ENCODE measurements at regions not wholly inside any gene's neighbourhood (a gene's known extent, or its start where the extent isn't known, plus 50 kb on each side); places are given as distances from the start of the nearest gene placed in this dataset.
"Not testable (repeated sequence)": the region's sequence is repeated elsewhere in the genome, so short reads cannot be mapped to it uniquely, and the experiment has no call there.

DNA sequence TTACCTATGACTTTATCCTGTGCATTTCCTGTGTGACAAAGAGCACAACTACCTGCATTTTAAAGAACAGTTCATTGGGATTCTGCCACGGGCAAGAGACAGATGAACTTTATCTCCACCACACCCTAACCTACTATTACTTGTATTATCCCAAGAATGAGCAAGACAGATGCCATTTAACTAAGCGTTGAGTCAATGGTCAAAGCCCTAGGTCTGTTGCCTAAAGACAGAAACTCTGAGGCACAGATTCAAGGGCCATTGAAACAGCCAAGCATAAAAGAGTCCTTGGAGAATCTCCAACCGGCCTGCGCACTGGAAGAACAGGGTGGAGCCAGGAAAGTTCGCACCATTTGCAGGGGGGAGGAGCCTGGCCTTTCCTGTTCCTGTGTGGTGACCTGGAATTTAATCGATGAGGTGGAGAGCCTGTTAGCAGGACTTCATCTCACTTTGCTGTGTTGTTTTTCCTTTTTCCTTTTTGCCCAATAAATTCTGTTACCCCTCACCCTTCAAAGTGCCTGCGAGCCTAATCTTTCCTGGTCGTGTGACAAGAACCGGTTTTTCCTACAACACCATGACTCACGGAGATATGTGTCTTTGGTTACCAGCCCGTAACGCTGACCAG, 146.4 kb upstream of the DIAPH2 start:
- POLR2A ChIA-PET (ENCODE audit: low non-redundant PET): no interaction called here
- Histone ChIP-seq H3K4me1 (ENCODE audit: insufficient read depth, low read length, poor library complexity, severe bottlenecking) (no peaks in the 10 kb centered on the region), H3K27me3 (replicated peaks; ENCODE audit: insufficient read depth, low read depth, low read length, poor library complexity) (no peaks in the 10 kb centered on the region), H3K9me3 (ENCODE audit: low read depth, low read length, poor library complexity, severe bottlenecking) (no peaks in the 10 kb centered on the region), H3K4me3 (ENCODE audit: low read depth, low read length, poor library complexity, severe bottlenecking) (no peak overlapping the region), H3K36me3 (ENCODE audit: insufficient read depth, low read length, poor library complexity, severe bottlenecking) (no peaks in the 10 kb centered on the region), H3K27ac (ENCODE audit: low read depth, low read length, poor library complexity, severe bottlenecking) (no peak overlapping the region)
- BruUV-seq (replicated peaks): no TSS peak
- TF ChIP-seq, protein P1, sequence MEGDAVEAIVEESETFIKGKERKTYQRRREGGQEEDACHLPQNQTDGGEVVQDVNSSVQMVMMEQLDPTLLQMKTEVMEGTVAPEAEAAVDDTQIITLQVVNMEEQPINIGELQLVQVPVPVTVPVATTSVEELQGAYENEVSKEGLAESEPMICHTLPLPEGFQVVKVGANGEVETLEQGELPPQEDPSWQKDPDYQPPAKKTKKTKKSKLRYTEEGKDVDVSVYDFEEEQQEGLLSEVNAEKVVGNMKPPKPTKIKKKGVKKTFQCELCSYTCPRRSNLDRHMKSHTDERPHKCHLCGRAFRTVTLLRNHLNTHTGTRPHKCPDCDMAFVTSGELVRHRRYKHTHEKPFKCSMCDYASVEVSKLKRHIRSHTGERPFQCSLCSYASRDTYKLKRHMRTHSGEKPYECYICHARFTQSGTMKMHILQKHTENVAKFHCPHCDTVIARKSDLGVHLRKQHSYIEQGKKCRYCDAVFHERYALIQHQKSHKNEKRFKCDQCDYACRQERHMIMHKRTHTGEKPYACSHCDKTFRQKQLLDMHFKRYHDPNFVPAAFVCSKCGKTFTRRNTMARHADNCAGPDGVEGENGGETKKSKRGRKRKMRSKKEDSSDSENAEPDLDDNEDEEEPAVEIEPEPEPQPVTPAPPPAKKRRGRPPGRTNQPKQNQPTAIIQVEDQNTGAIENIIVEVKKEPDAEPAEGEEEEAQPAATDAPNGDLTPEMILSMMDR (conservative IDR thresholded peaks at IDR 0.05; ENCODE audit: low read depth, low read length): no peak
- no peak for TF ChIP-seq EZH2 (IDR thresholded peaks at IDR 0.05; ENCODE audit: borderline replicate concordance, low read depth, low read length, poor library complexity, severe bottlenecking)
- CTCF ChIA-PET: no interaction called here
- no peak for DNase-seq (ENCODE audit: low spot score)
- intact Hi-C loops (cut with micrococcal nuclease; ENCODE audit: unreplicated experiment): no loop called here

DNA sequence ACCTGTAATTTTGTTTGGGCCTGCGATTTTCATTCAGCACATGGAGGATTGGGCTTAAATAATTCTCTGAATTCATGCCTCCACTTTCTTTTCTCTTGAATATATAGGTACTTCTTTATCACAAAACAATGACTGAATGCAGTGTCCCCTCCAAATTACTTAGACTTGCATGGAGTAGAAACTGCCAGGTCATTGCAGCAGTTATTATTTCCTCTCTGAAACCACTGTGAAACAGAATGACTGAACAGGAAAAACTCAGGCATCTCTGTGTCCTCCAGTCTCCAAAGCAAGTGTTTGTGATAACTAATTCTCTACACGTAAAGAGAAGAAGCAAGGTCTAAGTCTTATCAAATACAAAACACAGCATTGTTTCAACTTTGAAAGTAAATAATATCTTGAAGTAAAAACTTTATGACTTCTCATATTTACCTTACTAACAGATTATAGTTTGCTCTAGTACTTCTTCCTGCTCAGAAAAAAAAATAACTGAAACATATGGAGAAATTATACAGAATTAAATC, 144.5 kb upstream of the DIAPH2 start:
- no peak overlapping the region for H3K4me3 ChIP-seq (ENCODE audit: low read depth, low read length, poor library complexity, severe bottlenecking)
- no peaks in the 10 kb centered on the region for H3K4me1 ChIP-seq (ENCODE audit: insufficient read depth, low read length, poor library complexity, severe bottlenecking)
- no TSS peak for BruUV-seq (replicated peaks)
- intact Hi-C loops (cut with micrococcal nuclease; ENCODE audit: unreplicated experiment): no loop called here
- H3K27me3 ChIP-seq (replicated peaks; ENCODE audit: insufficient read depth, low read depth, low read length, poor library complexity): no peaks in the 10 kb centered on the region
- H3K36me3 ChIP-seq (ENCODE audit: insufficient read depth, low read length, poor library complexity, severe bottlenecking): no peaks in the 10 kb centered on the region
- ChIA-PET POLR2A (ENCODE audit: low non-redundant PET) (no interaction called here), CTCF (no interaction called here)
- H3K27ac ChIP-seq (ENCODE audit: low read depth, low read length, poor library complexity, severe bottlenecking): no peak overlapping the region
- H3K9me3 ChIP-seq (ENCODE audit: low read depth, low read length, poor library complexity, severe bottlenecking): no peaks in the 10 kb centered on the region
- TF ChIP-seq, protein P1 (conservative IDR thresholded peaks at IDR 0.05; ENCODE audit: low read depth, low read length): no peak
- TF ChIP-seq EZH2 (IDR thresholded peaks at IDR 0.05; ENCODE audit: borderline replicate concordance, low read depth, low read length, poor library complexity, severe bottlenecking): no peak
- no peak for DNase-seq (ENCODE audit: low spot score)

DNA sequence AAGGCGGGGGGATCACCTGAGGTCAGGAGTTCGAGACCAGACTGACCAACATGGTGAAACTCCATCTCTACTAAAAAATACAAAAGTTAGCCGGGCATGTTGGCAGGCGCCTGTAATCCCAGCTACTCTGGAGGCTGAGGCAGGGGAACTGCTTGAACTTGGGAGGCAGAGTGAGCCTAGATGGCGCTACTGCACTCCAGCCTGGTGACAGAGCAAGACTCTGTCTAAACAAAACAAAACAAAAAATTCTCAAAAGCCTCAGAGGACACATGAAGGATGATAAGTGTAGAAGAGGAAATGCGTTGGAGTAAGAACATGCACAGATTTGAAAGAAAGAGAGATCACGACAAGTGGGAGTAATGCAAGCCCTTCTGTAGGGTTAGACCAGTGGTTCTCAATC, 138.4 kb upstream of the DIAPH2 start:
- POLR2A ChIA-PET (ENCODE audit: low non-redundant PET); intact Hi-C loops (cut with micrococcal nuclease; ENCODE audit: unreplicated experiment): not testable (repeated sequence)

More for the DNA sequence above, 138.4 kb upstream of the DIAPH2 start:
- TF ChIP-seq, protein P1 (conservative IDR thresholded peaks at IDR 0.05; ENCODE audit: low read depth, low read length): peak; percentile 45
- H3K4me1 ChIP-seq (ENCODE audit: insufficient read depth, low read length, poor library complexity, severe bottlenecking); H3K27ac ChIP-seq (ENCODE audit: low read depth, low read length, poor library complexity, severe bottlenecking); CTCF ChIA-PET; BruUV-seq (replicated peaks); H3K9me3 ChIP-seq (ENCODE audit: low read depth, low read length, poor library complexity, severe bottlenecking); H3K36me3 ChIP-seq (ENCODE audit: insufficient read depth, low read length, poor library complexity, severe bottlenecking); H3K27me3 ChIP-seq (replicated peaks; ENCODE audit: insufficient read depth, low read depth, low read length, poor library complexity); H3K4me3 ChIP-seq (ENCODE audit: low read depth, low read length, poor library complexity, severe bottlenecking): not testable (repeated sequence)
- peak; percentile 9 for DNase-seq (ENCODE audit: low spot score)

Measured in A673 (cell line).